Hematopoietic multipotent progenitor cell treated with erythropoietin and hydrocortisone succinate and interleukin-3 and kit ligand, for 6 days (in vitro differentiated cells): ENCODE measurements at regions not wholly inside any gene's neighbourhood (a gene's known extent, or its start where the extent isn't known, plus 50 kb on each side); places are given as distances from the start of the nearest gene placed in this dataset.
A peak's percentile ranks its signal among the peaks of the same experiment; 100 is the strongest.
"Not testable (repeated sequence)": the region's sequence is repeated elsewhere in the genome, so short reads cannot be mapped to it uniquely, and the experiment has no call there.

Experiments
- DNase-seq: peaks from one replicate; pipeline ENCODE4 v3.0.0-alpha.2; 2015

DNA sequence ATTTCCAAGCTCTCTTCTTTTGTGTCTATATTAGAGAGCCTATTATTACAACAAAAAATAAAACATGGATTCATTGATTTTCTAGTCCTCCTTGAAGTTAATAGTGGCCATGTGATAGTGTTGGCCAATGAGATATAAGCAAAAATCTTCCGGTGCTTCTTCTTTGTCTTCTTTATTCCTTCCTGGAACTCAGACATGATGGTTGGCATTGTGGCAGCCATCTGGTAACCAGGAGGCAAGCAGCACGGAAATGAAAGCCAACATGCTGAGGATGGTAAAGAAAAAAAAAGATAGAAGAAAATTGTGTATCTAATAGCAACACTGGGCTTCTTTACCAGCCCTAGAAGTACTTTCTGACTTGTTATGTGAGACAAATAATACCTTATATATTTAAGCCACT is 50.8 kb upstream of the SEL1L start:
- DNase-seq = no peak

DNA sequence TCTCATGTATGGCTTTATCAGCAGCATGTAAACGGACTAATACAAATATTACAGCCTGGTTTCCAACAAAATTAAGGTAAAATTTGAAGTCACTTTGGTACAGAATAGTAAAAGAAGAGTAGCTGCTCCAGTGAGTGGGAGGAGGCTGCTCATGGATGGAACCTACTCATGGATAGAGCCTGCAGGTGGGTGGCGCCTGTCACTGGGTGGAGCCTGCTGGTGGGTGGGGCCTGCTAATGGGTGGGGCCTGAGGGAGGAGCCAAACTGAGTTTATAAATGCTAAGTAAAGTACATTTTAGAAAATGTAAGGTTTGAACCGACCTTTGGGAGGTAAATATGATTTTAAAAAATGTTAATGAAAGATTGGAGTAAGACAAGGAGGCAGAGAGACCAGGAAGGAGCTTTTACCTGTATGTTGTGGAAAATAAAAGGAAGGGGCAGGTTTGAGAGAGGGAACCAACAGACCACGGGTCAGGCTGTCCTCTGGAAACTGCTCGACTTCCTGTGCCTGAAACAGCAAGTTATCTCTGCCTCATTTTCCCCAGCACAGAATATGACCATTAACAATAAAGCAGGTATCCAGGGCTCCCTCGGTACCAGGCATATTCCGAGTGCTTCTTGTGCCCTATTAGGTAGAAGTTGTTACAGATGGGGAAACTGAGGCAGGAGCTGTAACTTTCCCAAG is 55.9 kb upstream of the SEL1L start:
- DNase-seq = peak; percentile 8

DNA sequence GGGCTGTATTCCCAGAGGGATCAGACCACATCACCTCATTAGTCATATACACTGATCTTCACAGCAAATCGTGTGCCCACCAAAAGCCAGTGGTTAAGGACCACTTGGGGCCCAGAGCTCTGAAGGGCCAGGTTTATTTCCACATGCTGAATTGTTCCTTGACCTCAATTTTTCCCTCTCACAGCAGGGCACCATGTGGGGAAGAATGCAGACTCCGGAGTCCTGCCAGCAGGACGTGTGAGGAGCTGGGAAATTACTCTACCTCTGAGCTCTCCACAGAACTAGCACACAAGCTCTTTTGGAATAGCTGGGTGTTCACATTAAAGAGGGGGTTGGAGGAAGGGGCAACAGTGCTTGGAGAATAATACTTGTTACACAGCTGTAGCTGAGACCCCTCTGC is 57.6 kb upstream of the SEL1L start:
- DNase-seq = no peak

DNA sequence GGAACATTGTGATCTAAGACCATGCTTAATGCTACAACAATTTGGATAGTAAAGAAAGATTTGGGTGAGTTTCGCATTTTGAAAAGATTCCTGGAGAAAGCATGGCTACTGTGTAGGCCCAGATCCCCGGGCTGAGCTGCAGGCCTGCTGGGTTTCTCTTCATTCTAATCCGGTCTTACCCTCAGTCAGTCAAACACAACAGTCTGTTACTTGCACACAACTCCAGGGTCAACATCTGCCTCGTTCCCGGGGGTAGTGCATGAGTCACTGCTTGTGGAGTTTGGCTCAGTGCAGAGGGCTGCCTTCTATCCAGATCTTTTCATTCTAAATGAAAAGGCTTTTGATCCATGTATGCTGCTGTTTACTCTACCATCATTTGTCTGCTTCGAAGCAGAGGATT is 60.4 kb upstream of the SEL1L start:
- DNase-seq = no peak

DNA sequence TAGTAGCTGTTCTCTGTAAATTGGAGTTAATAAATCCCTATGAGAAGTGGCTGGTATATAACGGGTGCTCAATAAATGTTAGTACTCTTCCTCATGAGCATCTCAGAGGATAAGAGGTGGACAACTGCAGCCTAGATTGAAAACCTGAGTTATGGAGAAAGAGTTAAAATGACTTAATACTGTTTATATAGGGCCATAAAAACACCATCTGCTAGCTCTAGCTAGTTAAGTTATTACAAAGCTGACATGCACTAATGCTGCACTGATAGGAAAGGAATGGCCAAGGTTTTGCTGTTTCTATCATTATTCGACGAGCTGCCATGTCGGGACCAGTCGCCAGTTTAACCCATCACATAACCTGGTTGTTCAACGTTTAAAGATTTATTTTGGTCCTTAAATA is 72.0 kb upstream of the SEL1L start:
- no peak for DNase-seq

DNA sequence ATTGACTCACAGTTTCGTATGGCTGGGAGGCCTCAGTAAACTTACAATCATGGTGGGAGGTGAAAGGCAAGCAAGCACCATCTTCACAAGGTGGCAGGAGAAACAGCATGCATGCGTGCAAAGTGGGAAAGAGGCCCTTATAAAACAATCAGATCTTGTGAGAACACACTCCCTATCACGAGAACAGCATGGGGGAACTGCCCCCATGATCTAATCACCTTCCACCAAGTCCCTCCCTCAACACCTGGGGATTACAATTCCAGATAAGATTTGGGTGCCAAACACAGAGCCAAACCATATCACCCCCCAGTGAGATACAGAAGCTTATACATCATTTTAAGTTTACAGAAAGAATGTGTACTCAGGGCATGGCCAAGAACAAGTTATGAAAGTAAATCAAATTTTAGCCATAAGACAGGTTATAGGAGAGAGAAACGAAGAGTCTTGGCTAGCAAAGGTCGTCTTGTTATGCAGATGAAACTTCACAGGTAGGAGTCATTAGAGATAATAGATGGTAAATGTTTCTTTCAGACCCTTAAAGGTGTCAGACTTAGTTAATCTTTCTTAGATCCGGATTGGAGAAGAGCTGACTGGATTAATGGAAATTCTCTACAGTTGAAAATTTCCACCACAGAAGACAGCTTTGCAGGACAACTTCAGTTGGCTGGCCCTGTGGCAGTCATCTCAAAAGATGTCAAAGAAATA is 79.8 kb upstream of the SEL1L start:
- no peak for DNase-seq

DNA sequence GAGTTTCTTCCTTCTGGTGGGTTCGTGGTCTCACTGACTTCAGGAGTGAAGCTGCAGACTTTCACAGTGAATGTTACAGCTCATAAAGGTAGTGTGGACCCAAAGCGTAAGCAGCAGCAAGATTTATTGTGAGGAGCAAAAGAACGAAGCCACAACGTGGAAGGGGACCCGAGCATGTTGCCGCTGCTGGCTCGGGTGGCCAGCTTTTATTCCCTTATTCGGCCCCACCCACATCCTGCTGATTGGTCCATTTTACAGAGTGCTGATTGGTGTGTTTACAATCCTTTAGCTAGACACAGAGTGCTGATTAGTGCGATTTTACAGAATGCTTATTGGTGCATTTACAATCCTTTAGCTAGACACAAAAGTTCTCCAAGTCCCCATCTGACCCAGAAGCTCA is 80.6 kb upstream of the SEL1L start:
- not testable (repeated sequence) for DNase-seq

DNA sequence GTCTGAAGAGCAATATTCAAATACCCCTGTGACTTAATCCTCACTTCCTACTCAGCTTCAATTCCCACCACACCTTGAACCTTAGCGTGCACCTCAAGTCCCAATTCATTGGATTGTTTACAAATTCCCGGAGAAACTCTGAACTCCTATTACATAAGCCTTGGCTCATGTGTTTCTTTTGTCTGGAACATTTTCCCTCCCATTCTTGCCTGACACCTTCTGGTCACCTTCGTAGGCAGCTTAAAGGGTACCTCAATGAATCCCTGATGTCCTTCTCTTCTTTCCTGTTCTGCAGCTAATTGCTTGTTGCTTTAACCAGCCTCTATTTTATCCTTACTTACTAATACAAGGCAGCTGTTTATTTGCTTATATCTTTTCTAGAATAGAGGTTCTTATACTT is 85.0 kb upstream of the SEL1L start:
- no peak for DNase-seq

DNA sequence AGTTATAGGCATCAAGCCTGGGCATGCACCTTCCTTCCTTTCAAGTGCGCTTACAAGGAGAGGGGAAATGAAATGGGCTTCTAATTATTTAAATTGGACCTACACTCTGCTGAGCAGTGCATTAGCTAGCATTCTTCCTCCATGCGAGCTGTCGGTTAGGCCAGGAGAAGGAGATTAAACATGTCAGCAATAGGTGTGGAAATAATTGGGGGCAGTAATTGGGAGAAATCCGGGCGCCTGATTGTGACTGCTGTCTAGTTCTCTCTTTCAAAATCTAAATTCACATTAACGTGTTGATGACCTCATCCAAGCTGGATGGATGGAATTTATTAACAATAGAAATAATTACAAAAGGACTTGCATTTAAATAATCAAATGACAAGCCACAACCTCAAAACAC is 86.2 kb upstream of the SEL1L start:
- DNase-seq = no peak

DNA sequence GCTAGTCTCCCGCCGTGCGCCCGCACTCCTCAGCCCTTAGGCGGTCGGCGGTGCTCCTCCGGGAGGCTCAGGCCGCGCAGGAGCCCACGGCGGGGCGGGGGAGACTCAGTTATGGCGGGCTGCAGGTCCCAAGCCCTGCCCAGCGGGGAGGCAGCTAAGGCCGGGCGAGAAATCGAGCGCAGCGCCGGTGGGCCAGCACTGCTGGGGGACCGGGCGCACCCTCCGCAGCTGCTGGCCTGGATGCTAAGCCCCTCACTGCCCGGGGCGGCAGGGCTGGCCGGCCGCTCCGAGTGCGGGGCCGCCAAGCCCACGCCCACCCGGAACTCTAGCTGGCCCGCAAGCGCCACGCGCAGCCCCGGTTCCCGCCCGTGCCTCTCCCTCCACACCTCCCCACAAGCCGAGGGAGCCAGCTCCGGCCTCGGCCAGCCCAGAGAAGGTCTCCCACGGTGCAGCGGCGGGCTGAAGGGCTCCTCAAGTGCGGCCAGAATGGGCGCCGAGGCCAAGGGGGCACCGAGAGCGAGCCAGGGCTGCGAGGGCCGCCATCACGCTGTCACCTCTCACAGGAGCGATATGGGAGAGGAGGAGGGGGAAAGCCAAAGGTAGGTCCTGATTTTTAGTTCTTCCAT is 90.2 kb upstream of the SEL1L start:
- not testable (repeated sequence) for DNase-seq

DNA sequence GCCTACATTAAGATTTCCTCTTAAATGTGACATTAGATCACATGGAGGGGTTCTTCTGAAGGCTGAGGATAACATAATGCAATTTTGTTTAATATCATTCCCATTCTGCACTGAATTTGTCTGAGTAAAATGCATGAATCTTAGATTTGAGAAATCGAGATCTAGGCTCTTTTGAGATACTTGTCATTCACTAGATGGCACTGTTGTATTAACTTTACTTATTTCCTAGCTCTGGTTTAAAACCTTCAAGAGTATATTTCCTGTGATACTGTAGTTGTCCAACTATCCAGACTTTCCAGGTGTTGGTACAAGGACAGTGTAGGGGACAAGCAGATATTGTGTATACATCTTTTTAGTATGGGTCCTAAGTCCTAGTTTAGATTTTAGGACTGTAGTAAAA is 91.7 kb upstream of the SEL1L start:
- peak; percentile 71 for DNase-seq

DNA sequence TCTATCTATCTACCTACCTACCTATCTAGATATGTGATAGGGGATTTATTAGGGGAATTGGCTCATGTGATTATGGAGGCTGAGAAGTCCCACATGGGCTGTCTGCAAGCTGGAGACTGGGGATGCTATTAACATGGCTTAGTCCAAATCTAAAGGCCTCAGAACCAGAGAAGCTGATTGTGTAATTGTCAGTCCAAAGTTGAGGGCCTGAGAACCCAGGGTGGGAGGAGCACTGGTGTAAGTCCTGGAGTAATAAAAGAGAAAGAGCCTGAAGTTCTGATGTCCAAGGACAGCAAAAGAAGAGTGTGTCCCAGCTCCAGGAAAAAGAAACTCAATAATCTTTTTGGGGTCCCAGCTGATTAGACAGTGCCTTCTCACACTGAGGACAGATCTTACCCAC is 98.5 kb upstream of the SEL1L start:
- DNase-seq = no peak

DNA sequence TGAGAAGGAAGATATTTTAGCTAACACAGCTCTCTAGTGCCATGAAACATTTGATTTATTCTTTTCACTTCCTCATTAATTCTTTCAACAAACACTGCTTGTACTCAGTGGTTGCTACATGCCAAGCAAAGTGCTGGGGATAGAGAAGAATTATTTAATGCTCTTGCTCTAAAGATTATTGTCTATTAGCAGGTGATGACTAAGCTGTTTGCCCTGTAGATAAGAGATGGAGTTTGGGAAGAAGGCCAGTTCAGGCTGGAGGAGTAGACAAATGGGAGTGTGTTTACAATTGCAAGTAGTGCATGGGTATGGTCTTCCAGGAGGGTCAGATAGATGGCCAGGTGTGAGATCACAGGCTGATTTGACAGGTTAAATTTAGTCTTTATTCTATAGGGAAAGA is 99.8 kb upstream of the SEL1L start:
- DNase-seq = no peak

DNA sequence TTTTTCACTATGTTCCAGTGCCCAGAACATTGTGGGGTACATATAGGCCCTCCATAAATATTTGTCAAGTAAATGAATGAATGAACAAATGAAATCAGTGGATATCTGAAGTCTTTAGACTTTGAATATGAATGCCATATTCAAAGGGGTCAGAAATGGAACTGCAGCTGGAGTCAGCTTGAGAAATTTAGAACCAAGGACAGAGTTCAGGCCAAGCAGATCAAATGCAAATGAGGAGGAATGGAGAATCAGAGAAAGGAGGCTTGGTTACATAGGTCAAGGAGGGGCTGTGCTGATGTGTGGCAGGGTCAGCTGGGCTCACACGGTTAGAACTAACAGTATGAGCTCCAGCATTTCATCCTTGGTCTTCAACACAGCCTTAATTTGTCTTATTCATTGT is 104.0 kb upstream of the SEL1L start:
- DNase-seq = no peak

DNA sequence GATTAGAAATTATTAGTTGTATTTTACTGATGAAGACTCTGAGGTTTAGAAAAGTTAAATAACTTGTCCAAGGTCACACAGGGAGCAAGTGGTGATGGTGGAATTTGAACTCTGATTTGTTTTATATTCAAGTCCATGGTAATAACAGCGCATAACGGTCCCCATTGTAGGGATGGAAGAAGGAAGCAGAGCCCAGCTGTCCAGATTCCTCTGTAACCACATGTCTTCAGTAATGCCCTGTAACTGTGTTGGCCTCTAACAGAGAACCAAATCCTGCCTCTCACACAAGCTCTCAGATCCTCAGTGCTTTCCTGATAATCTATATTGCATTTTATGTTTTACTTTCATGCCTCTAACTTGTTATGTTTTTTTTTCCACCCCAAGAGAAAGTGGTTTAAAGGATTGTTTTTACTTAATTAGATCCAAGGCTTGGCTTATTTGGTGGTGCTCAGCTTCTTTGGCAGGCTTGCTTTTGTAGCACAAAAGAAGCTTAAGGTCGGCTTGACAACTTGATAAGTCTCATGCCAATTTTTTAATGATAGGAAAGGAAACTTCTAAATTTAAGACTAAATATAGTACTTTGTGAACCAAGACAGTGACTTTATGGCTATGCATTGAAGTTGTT is 105.1 kb upstream of the SEL1L start:
- DNase-seq = no peak

DNA sequence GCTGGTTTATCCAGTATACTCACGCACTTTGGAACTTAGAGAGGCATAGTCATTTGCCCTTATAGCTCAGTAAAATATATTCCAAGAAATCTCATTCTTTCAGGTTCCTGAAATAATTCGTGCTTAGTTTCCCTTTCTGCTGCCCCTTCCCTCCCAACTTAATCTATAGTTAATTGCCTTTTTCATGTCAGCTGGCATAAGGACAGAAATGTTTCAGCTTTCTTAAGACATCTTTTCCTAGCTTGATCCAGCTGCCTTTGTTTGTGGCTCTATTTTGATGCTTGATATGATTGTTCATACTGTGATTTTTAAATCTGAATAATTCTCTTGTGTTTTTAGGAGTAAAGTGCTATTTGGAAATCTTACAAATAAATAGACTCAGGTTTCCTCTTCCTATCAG is 120.0 kb upstream of the SEL1L start:
- DNase-seq = no peak

DNA sequence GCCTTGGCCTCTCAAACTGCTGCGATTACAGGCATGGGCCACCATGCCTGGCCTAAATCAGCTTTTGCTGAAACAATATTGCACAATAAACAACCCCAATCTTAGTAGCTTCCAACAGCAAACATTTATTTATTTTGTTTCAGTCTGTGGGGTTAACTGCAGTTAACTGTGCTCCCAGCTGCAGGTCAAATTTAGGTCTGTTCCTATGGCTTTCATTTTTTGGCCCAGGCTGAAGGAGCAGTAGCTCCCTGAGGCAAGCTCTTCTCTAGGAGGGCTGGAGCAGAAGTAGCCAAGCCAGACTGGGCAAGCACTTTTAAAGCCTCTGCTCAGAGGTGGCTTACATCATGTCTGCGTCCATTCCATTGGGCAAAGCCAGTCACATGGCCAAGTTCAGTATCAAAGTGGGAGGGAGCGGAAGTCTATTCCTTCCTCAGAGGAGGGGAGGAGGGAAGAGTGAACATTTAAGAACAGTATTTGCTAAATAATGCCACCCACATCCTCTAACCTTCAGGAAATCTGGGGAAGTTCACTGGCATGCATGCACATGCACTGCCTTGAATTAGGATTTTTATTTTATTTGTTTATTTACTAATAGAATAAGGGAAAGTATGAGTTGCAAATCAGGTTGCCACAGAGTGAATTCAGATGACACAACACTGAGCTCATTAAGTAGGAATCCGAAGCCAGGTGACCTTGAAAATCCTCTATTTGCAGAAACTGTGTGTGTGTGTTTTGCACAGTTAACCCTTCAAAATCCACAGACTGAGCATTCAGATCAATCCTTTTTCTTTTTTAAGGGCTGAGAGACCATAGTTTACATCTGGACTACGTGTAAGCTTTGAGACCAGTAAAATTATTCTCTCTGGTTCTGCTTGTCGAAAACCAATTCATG is 122.0 kb upstream of the SEL1L start:
- no peak for DNase-seq

DNA sequence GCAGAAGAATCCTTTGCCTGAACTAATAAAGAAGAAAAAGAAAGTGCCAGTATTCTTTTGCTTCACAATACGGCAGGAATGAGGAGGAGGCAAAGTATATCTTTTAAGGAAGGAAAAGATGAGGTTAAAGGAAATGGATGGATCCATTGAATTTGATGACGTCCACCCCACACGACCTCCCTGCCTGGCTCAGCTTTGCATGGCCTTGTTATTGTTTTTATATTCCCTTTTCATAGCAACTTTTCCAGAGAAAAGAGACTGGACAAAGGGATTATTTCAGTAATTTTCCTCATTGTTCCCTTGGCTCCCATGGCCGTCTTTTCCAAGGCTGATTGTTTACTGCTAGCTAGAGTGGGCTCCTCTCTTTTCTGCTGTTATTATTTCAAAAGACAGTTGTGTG is 123.2 kb upstream of the SEL1L start:
- DNase-seq = no peak

DNA sequence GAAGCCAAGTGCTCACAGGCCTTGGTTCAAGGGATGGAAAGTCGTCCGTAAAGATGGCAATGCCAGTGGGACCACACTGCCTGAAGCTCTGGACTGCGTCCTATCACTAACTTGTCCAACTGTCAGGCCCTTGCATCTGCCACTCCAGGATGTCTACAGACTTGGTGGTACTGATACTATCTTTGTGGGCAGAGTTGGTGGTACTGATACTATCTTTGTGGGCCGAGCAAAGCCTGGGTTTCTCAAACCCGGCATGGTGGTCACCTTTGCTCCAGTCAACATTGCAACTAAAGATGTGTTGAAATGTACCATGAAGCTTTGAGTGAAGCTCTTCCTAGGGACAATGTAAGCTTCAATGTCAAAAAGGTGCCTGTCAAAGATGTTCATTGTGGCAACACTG is 128.4 kb upstream of the SEL1L start:
- DNase-seq = peak; percentile 56

DNA sequence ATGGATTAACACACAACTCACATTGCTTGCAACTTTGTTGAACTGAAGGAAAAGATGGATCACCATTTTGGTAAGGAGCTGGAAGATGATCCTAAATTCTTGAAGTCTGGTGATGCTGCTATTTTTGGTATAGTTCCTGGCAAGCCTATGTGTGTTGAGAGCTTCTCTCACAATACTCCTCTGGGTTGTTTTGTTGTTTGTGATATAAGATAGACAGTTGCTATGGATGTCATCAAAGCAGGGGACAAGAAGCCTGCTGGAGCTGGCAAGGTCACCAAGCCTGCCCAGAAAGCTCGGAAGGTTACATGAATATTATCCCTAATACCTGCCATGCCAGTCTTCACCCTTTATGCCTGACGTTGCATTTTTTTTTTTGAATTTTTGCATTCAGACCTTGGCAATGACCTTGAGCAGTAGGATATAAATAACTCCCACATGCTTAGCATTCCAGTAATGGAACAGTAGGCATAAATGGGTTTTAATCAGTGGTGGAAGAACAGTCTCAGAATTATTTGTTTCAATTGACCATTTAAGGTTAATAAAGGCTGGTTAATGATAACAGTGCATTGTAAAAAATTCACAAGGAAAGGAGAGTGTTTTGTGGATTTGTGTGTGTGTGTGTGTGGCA is 129.0 kb upstream of the SEL1L start:
- no peak for DNase-seq

DNA sequence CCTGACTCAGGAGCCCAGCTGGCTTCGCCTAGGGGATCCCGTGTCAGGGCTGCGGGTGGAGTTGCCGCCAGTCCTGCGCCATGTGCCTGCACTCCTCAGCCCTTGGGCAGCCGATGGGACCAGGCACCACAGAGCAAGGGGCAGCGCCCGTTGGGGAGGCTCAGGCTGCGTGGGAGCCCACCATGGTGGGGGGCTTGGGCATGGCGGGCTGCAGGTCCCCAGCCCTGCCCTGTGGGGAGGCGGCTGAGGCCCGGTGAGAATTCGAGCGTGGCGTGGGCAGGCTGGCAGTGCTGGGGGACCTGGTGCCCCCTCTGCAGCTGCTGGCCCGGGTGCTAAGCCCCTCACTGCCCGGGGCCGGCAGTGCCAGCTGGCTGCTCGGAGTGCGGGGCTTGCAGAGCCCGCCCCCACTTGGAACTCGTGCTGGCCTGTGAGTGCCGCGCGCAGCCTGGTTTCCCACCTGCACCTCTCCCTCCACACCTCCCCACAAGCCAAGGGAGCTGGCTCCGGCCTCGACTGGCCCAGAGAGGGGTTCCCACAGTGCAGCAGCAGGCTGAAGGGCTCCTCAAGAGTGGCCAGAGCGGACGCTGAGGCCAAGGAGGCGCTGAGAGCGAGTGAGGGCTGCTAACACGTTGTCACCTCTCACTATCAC is 135.1 kb upstream of the SEL1L start:
- DNase-seq = no peak

DNA sequence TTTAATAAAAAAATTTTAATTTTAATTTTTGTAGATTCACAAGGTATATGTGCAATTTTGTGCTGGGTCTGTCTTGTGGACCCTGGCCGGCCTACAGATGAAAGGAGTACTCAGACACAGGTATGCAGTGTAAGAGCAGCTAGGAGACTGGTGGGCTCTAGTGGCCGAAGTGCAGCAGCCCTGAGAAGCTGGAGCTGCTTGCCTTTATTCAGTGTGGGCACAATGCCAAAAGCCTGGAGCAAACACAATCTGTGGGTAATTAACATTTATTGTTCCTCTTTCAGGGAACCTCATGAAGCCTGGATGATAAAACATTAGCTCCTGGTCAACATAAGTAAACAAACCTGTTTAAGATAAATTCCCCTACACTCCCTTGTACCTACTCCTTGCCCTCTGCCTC is 135.7 kb upstream of the SEL1L start:
- DNase-seq = no peak
